GM12864 (cell line): ENCODE measurements at regions not wholly inside any gene's neighbourhood (a gene's known extent, or its start where the extent isn't known, plus 50 kb on each side); places are given as distances from the start of the nearest gene placed in this dataset.

ENCODE experiments used
- DNase-seq: peaks from one replicate; pipeline ENCODE4 v3.0.0-alpha.2; 2011; ENCODE audit warnings: low read depth
- H3K4me3 ChIP-seq: 2 replicates; pipeline ENCODE4 v1.5.1; 2011; ENCODE audit warnings: mild to moderate bottlenecking, low read depth, low read length, control low read depth
- CTCF ChIP-seq: IDR thresholded peaks from 2 replicates; pipeline ENCODE4 v1.5.1; 2011; ENCODE audit warnings: low read depth, mild to moderate bottlenecking, moderate library complexity, low read length, control low read depth, inconsistent platforms; ENCODE audit errors: missing control alignments

- no peak for TF ChIP-seq CTCF
- no peak overlapping the region for H3K4me3 ChIP-seq
- DNase-seq = no peak
These were observed 111.6 kb downstream of the NEUROD6 start for GRCh38 chr7:31228957-31229356.

DNA sequence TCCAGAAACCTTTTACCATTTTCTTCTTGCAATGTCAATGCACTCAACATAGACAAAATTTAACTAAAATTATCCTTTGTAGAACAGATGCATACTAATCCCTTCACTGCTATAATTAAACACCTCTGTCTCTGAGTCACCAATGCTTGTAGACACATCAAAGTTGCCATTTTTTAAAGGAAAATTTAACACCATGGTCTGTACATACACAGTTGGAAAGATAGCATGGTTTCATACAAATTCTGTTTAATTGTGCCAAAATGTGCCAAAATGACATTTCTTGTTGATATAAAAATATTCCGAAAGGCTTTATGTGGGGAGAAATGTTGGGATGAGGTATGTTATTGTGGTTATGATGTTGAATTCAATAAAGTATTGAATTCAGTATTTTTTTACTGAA, 125.8 kb downstream of the NEUROD6 start:
- no peak for TF ChIP-seq CTCF
- no peak for DNase-seq
- H3K4me3 ChIP-seq = no peak overlapping the region

DNA sequence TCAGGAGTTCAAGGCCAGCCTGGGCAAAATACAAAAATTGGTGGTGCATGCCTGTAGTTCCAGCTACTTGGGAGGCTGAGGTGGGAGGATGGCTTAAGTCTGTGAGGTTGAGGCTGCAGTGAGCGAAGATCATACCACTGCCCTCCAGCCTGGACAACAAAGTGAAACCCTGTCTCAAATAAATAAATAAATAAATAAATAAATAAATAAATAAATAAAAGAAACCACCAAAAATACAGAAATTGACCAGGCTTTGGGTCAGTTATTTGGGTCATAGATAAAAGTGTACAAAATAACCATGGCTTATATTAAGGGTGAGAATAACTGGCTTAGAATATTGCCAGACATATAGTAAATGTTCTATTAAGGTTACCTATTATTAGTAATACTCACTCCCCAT, 129.2 kb downstream of the NEUROD6 start:
- DNase-seq = no peak
- no peak for TF ChIP-seq CTCF
- H3K4me3 ChIP-seq = no peak overlapping the region

DNA sequence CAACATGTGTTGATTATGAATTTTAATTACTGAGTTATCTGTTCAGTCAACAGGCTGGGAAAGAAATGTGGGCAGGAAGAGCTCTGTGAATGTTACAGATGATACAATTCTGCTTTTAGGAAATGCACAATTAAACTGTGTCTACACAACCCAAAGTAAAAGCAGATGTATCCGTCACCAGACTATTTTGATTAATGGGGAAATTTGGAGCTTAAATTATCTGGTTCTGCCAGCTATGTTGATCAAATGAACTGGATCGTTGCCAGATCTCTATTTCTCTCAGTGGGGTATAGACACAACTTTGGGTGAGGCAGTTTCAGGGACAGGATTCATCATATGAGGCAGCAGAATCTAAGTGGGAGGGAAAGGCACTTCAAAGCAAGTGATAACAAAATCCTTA, 136.5 kb downstream of the NEUROD6 start:
- no peak overlapping the region for H3K4me3 ChIP-seq
- no peak for DNase-seq
- TF ChIP-seq CTCF = no peak

DNA sequence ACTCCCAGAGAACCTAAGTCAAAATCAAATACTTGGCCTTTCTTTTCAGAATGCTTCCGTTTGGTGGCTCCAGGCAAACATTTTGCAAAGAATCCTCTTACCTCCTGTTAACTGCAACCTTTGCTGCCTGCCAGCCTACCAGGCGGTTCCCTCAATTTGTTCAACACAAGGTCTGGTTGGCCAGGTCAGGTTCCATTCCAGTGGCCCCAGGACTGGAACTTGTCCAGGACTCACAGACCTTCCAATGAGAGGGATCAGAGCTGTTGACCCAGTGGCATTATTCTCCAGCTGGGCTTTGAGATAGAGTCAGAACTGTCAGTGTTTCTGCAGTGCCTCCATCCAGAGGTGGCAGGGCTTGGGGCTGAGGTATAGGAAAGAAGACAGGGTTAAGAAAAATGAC, 137.0 kb downstream of the NEUROD6 start:
- DNase-seq = no peak
- H3K4me3 ChIP-seq = no peak overlapping the region
- no peak for TF ChIP-seq CTCF

GRCh38 chr7:31202801-31203200, 137.7 kb downstream of the NEUROD6 start:
- TF ChIP-seq CTCF = no peak
- no peak overlapping the region for H3K4me3 ChIP-seq
- no peak for DNase-seq

GRCh38 chr7:31192986-31193385, 140.9 kb downstream of the ADCYAP1R1 start:
- no peak overlapping the region for H3K4me3 ChIP-seq
- DNase-seq = no peak
- TF ChIP-seq CTCF = peak; percentile 60
